H1 (cell line): ENCODE measurements at regions not wholly inside any gene's neighbourhood (a gene's known extent, or its start where the extent isn't known, plus 50 kb on each side); places are given as distances from the start of the nearest gene placed in this dataset.

Source experiments
- CTCF ChIA-PET: fragments of 300-600 bp; sonication (Branson Sonifier 250); formaldehyde crosslinking; loops from one replicate; lab custom pipeline; 2021; ENCODE audit not compliant: partially characterized antibody; lab: Charles Lee
- POLR2A ChIA-PET: fragments of 300-600 bp; sonication (Branson Sonifier 250); formaldehyde crosslinking; loops from one replicate; lab custom pipeline; 2021; ENCODE audit warnings: inconsistent platforms; ENCODE audit not compliant: partially characterized antibody; lab: Charles Lee
- DNase-seq, 2 experiments: peaks; one replicate each; pipeline versions ENCODE4 v3.0.0 to v3.0.0-alpha.2; 2010 to 2022; ENCODE audit warnings: low spot score in 2 of 2, low read depth in 1 of 2, mixed read lengths in 1 of 2
- FAIRE-seq: peaks from 2 replicates; lab custom pipeline; 2011; peaks lifted over from hg19 to GRCh38; lab: Jason Lieb, UNC
- H2AFZ ChIP-seq: 2 replicates; pipeline ENCODE4 v1.8.1; 2012; ENCODE audit warnings: low read length, inconsistent platforms
- H2AK5ac ChIP-seq: 2 replicates; pipeline ENCODE4 v1.6.1; 2013; ENCODE audit warnings: low read depth, low read length
- H2BK120ac ChIP-seq: replicated peaks from 2 replicates; pipeline ENCODE3; 2013; ENCODE audit warnings: low read depth, low read length, inconsistent platforms
- H2BK12ac ChIP-seq: 2 replicates; pipeline ENCODE4 v1.6.1; 2013; ENCODE audit warnings: low read depth, low read length
- H2BK15ac ChIP-seq: 2 replicates; pipeline ENCODE4 v1.6.1; 2013; ENCODE audit warnings: low read length
- H2BK20ac ChIP-seq: 2 replicates; pipeline ENCODE4 v1.6.1; 2013; ENCODE audit warnings: low read length
- H2BK5ac ChIP-seq: 2 replicates; pipeline ENCODE4 v1.6.1; 2013; ENCODE audit warnings: low read depth, low read length
- H3K14ac ChIP-seq: 2 replicates; pipeline ENCODE4 v1.6.1; 2013; ENCODE audit warnings: inconsistent platforms; ENCODE audit not compliant: insufficient read length
- H3K18ac ChIP-seq: 2 replicates; pipeline ENCODE4 v1.6.1; 2013; ENCODE audit warnings: low read length; ENCODE audit errors: extremely low read depth
- H3K23ac ChIP-seq: 2 replicates; pipeline ENCODE4 v1.6.1; 2013; ENCODE audit warnings: inconsistent platforms; ENCODE audit not compliant: insufficient read length
- H3K23me2 ChIP-seq: 2 replicates; pipeline ENCODE4 v1.6.1; 2013; ENCODE audit warnings: low read depth, low read length
- H3K27ac ChIP-seq: 2 replicates; pipeline ENCODE4 v1.6.1; 2011; ENCODE audit warnings: low read depth, low read length, inconsistent platforms
- H3K27me3 ChIP-seq, 4 experiments: replicated peaks in 1 of 4; 1 replicate in 1 of 4; 2 replicates in 3 of 4; pipeline versions ENCODE4 v1.6.1 to v1.8.1; 2011 to 2013; ENCODE audit warnings: low read length in 3 of 4, mild to moderate bottlenecking in 3 of 4, inconsistent platforms in 2 of 4, mixed read lengths in 2 of 4, moderate library complexity in 1 of 4; ENCODE audit not compliant: control insufficient read depth in 3 of 4, insufficient read depth in 3 of 4; ENCODE audit errors: extremely low read depth in 1 of 4
- H3K36me3 ChIP-seq, 4 experiments: 2 replicates each; pipeline versions ENCODE4 v1.6.1 to v1.8.1; 2011 to 2013; ENCODE audit warnings: mild to moderate bottlenecking in 4 of 4, low read length in 3 of 4, moderate library complexity in 2 of 4, control low read depth in 1 of 4, inconsistent platforms in 1 of 4; ENCODE audit not compliant: insufficient read depth in 4 of 4, control insufficient read depth in 2 of 4
- H3K4ac ChIP-seq: replicated peaks from 2 replicates; pipeline ENCODE3; 2013; ENCODE audit warnings: low read length, low read depth, mixed read lengths, inconsistent platforms; ENCODE audit not compliant: insufficient read length
- H3K4me1 ChIP-seq, 4 experiments: replicated peaks in 1 of 4; 1 replicate in 1 of 4; 2 replicates in 3 of 4; pipeline versions ENCODE4 v1.6.1 to v1.8.1; 2011 to 2013; ENCODE audit warnings: low read length in 3 of 4, inconsistent platforms in 2 of 4, mixed read lengths in 1 of 4; ENCODE audit not compliant: insufficient read depth in 4 of 4, control insufficient read depth in 3 of 4
- H3K4me2 ChIP-seq, 2 experiments: 2 replicates each; pipeline versions ENCODE4 v1.6.1 to v1.8.1; 2011 to 2013; ENCODE audit warnings: low read depth in 2 of 2, low read length in 2 of 2, control low read depth in 1 of 2, inconsistent platforms in 1 of 2, mild to moderate bottlenecking in 1 of 2; ENCODE audit not compliant: insufficient read depth in 1 of 2
- H3K4me3 ChIP-seq, 4 experiments: fragments of 200-600, 300-600 bp in 1 of 4; sonication (generic), shearing (Covaris generic), sonication (Bioruptor Twin) in 1 of 4; 2 replicates each; pipeline versions ENCODE4 v1.5.1 to v1.8.1; 2011 to 2016; ENCODE audit warnings: low read length in 4 of 4, low read depth in 3 of 4, control low read depth in 2 of 4, inconsistent platforms in 2 of 4, mild to moderate bottlenecking in 2 of 4, mixed read lengths in 1 of 4, moderate library complexity in 1 of 4; ENCODE audit not compliant: insufficient read depth in 2 of 4; ENCODE audit errors: extremely low read depth in 1 of 4
- H3K56ac ChIP-seq: replicated peaks from 2 replicates; pipeline ENCODE3; 2013; ENCODE audit warnings: low read depth, mild to moderate bottlenecking, mixed read lengths, low read length, inconsistent platforms; ENCODE audit not compliant: insufficient read length
- H3K79me1 ChIP-seq: 2 replicates; pipeline ENCODE4 v1.6.1; 2013; ENCODE audit warnings: low read depth, low read length, control low read depth
- H3K79me2 ChIP-seq, 2 experiments: 2 replicates each; pipeline versions ENCODE4 v1.6.1 to v1.8.1; 2012 to 2013; ENCODE audit warnings: low read length in 2 of 2, mild to moderate bottlenecking in 2 of 2, inconsistent platforms in 1 of 2; ENCODE audit not compliant: insufficient read depth in 2 of 2, control insufficient read depth in 1 of 2
- H3K9ac ChIP-seq, 4 experiments: replicated peaks in 1 of 4; 1 replicate in 1 of 4; 2 replicates in 3 of 4; pipeline versions ENCODE4 v1.6.1 to v1.8.1; 2011 to 2013; ENCODE audit warnings: low read depth in 3 of 4, low read length in 3 of 4, control low read depth in 2 of 4, mild to moderate bottlenecking in 2 of 4, moderate library complexity in 2 of 4, inconsistent platforms in 1 of 4; ENCODE audit errors: extremely low read depth in 1 of 4
- H3K9me3 ChIP-seq, 2 experiments: 2 replicates each; pipeline versions ENCODE4 v1.6.1 to v1.8.1; 2012 to 2013; ENCODE audit warnings: mild to moderate bottlenecking in 2 of 2, moderate library complexity in 2 of 2, control low read depth in 1 of 2, inconsistent platforms in 1 of 2, low read depth in 1 of 2, low read length in 1 of 2, mixed read lengths in 1 of 2; ENCODE audit not compliant: insufficient read depth in 2 of 2
- H4K20me1 ChIP-seq, 2 experiments: replicated peaks in 1 of 2; 2 replicates each; pipeline versions ENCODE3 to v1.8.1; 2011 to 2013; ENCODE audit warnings: inconsistent platforms in 2 of 2, low read length in 2 of 2, mild to moderate bottlenecking in 1 of 2; ENCODE audit not compliant: insufficient read depth in 2 of 2, control insufficient read depth in 1 of 2
- H4K5ac ChIP-seq: 2 replicates; pipeline ENCODE4 v1.6.1; 2013; ENCODE audit warnings: low read length, low read depth, mixed read lengths, inconsistent platforms; ENCODE audit not compliant: insufficient read length
- H4K8ac ChIP-seq: 2 replicates; pipeline ENCODE4 v1.8.0; 2013; ENCODE audit warnings: mild to moderate bottlenecking, moderate library complexity, low read length, inconsistent platforms; ENCODE audit not compliant: insufficient read depth; ENCODE audit errors: extremely low read depth
- H4K91ac ChIP-seq: replicated peaks from 2 replicates; pipeline ENCODE3; 2013; ENCODE audit warnings: low read length, mixed read lengths, inconsistent platforms; ENCODE audit not compliant: insufficient read length
- ASH2L ChIP-seq: fragments of 200-600, 300-600 bp; sonication (generic); IDR thresholded peaks from one replicate; pipeline ENCODE4 v1.7.1; 2017; ENCODE audit warnings: low read length
- BCL11A ChIP-seq, 2 experiments: IDR thresholded peaks; one replicate each; pipeline ENCODE4 v1.6.1; 2011; ENCODE audit warnings: low read depth in 2 of 2, low read length in 2 of 2, mild to moderate bottlenecking in 2 of 2
- CREB1 ChIP-seq: IDR thresholded peaks from 2 replicates; pipeline ENCODE4 v1.6.1; 2012; ENCODE audit warnings: inconsistent platforms
- CTBP2 ChIP-seq: IDR thresholded peaks from 2 replicates; pipeline ENCODE4 v1.7.0; 2011; ENCODE audit warnings: borderline replicate concordance, mild to moderate bottlenecking, moderate library complexity, mixed read lengths, low read length; ENCODE audit not compliant: insufficient read depth, insufficient read length
- EGR1 ChIP-seq: IDR thresholded peaks from 2 replicates; pipeline ENCODE4 v1.6.1; 2011; ENCODE audit warnings: low read depth, low read length, borderline replicate concordance
- EZH2 ChIP-seq: fragments of 200-600 bp; sonication (generic); IDR thresholded peaks from 2 replicates; pipeline ENCODE4 v1.7.1; 2012; ENCODE audit warnings: low read depth, mild to moderate bottlenecking, moderate library complexity, low read length, inconsistent platforms; ENCODE audit not compliant: severe bottlenecking
- GTF2F1 ChIP-seq: IDR thresholded peaks from 2 replicates; pipeline ENCODE4 v1.6.1; 2012; ENCODE audit warnings: low read depth, low read length, improper control_type of control experiment, borderline replicate concordance
- KDM4A ChIP-seq: IDR thresholded peaks from one replicate; pipeline ENCODE4 v1.7.1; 2012; ENCODE audit warnings: low read depth, mild to moderate bottlenecking, moderate library complexity, low read length, inconsistent platforms; ENCODE audit not compliant: severe bottlenecking
- KDM5A ChIP-seq: fragments of 200-600 bp; IDR thresholded peaks from 2 replicates; pipeline ENCODE4 v1.7.1; 2012; ENCODE audit warnings: mild to moderate bottlenecking, low read length, inconsistent platforms, mixed read lengths
- MAFK ChIP-seq: IDR thresholded peaks from 2 replicates; pipeline ENCODE4 v1.6.1; 2012; ENCODE audit warnings: low read depth, mild to moderate bottlenecking, improper control_type of control experiment, low read length
- NANOG ChIP-seq: IDR thresholded peaks from 2 replicates; pipeline ENCODE4 v1.6.1; 2011; ENCODE audit warnings: low read length, low read depth, mild to moderate bottlenecking, inconsistent platforms; ENCODE audit not compliant: insufficient read depth, poor library complexity, severe bottlenecking
- RAD21 ChIP-seq, 2 experiments: IDR thresholded peaks in 1 of 2; conservative IDR thresholded peaks in 1 of 2; 2 replicates each; pipeline ENCODE4 v1.6.1; 2011; ENCODE audit warnings: low read depth in 2 of 2, low read length in 2 of 2, improper control_type of control experiment in 1 of 2, inconsistent platforms in 1 of 2, mild to moderate bottlenecking in 1 of 2, moderate library complexity in 1 of 2
- RFX5 ChIP-seq: IDR thresholded peaks from 2 replicates; pipeline ENCODE4 v1.6.1; 2011; ENCODE audit warnings: low read depth, low read length, improper control_type of control experiment, borderline replicate concordance
- SP4 ChIP-seq: IDR thresholded peaks from 2 replicates; pipeline ENCODE4 v1.6.1; 2012; ENCODE audit warnings: low read length, inconsistent platforms
- TAF7 ChIP-seq: optimal IDR thresholded peaks from 2 replicates; pipeline ENCODE3; 2011; ENCODE audit warnings: low read depth, mild to moderate bottlenecking, inconsistent platforms, low read length, moderate library complexity, borderline replicate concordance
- TEAD4 ChIP-seq: IDR thresholded peaks from 2 replicates; pipeline ENCODE4 v1.6.1; 2012; ENCODE audit warnings: low read depth, low read length, inconsistent platforms, mixed read lengths
- YY1 ChIP-seq: IDR thresholded peaks from 2 replicates; pipeline ENCODE4 v1.6.1; 2011; ENCODE audit warnings: low read depth, mild to moderate bottlenecking, low read length

DNA sequence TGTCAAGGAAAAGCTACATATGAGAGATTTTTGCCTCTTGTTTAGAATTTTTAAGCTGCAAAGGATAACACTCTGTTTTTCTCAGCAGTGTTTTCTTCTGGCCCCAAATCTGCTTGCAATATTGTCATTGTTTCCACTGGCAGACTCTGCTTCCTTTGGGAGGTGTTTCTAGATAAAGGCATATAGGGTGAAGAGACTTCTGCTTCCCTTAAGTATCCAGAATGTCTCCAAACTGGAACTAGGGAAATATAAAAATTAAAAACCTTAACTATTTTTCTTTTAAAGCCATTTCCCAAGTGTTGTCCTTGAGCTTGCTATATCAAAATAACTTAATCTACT, 225.8 kb downstream of the CGGBP1 start:
- Histone ChIP-seq H3K4me3 (no peak overlapping the region), H3K27ac (no peak overlapping the region), H3K9ac (no peak overlapping the region), H4K91ac (no peak overlapping the region), H3K79me1 (no peaks in the 10 kb centered on the region), H2AFZ (no peak overlapping the region), H3K27me3 (no peaks in the 10 kb centered on the region), H2BK20ac (no peak overlapping the region), H3K4me1 (no peaks in the 10 kb centered on the region), H2BK120ac (no peak overlapping the region), H3K56ac (no peak overlapping the region), H2BK12ac (no peak overlapping the region), H3K14ac (no peak overlapping the region), H4K5ac (no peak overlapping the region), H3K79me2 (no peaks in the 10 kb centered on the region), H4K8ac (no peak overlapping the region), H3K4ac (no peak overlapping the region), H3K4me2 (no peak overlapping the region), H3K9me3 (no peaks in the 10 kb centered on the region), H4K20me1 (no peaks in the 10 kb centered on the region), H2BK5ac (no peak overlapping the region), H2AK5ac (no peak overlapping the region), H3K18ac (no peak overlapping the region), H3K23me2 (no peaks in the 10 kb centered on the region), H3K36me3 (no peaks in the 10 kb centered on the region), H2BK15ac (no peak overlapping the region), H3K23ac (no peak overlapping the region)
- no peak for DNase-seq
- ChIA-PET POLR2A (no interaction called here), CTCF (no interaction called here)
- FAIRE-seq, result no peak
- no peak for TF ChIP-seq RAD21 (IDR thresholded peaks at IDR 0.05 in 1 of 2, conservative IDR thresholded peaks at IDR 0.05 in 1 of 2; ENCODE audit: low read depth in 2 of 2, low read length in 2 of 2)
- no peak for TF ChIP-seq TEAD4
- TF ChIP-seq MAFK, result no peak
- no peak for TF ChIP-seq EZH2
- TF ChIP-seq CREB1, result no peak
- no peak for TF ChIP-seq RFX5
- no peak for TF ChIP-seq EGR1
- TF ChIP-seq TAF7, result no peak
- no peak for TF ChIP-seq KDM4A
- no peak for TF ChIP-seq CTBP2
- TF ChIP-seq NANOG, result no peak
- TF ChIP-seq GTF2F1, result no peak
- no peak for TF ChIP-seq YY1
- TF ChIP-seq ASH2L, result no peak
- TF ChIP-seq SP4, result no peak
- no peak for TF ChIP-seq BCL11A (IDR thresholded peaks at IDR 0.05; ENCODE audit: low read depth in 2 of 2, low read length in 2 of 2)
- no peak for TF ChIP-seq KDM5A
